ENCODE measurements at regions not wholly inside any gene's neighbourhood (a gene's known extent, or its start where the extent isn't known, plus 50 kb on each side); places are given as distances from the start of the nearest gene placed in this dataset.

GRCh38 chr4:177879851-177880250 lies 437.6 kb upstream of the AGA start:
- H3K27me3 ChIP-seq (ENCODE audit: insufficient read depth, low read length, poor library complexity) = peaks cover 7% of the 10 kb centered on the region
- no peak overlapping the region for H3K4me2 ChIP-seq (ENCODE audit: insufficient read depth, low read length)
- H3K79me2 ChIP-seq (ENCODE audit: insufficient read depth, low read length) = no peaks in the 10 kb centered on the region
- H3K36me3 ChIP-seq (ENCODE audit: insufficient read depth, low read length) = no peaks in the 10 kb centered on the region
- no peak overlapping the region for H3K27ac ChIP-seq (ENCODE audit: low read length)
- ATAC-seq (ENCODE audit: insufficient read depth, low read depth) = peak; percentile 44; the same call in 1 of the 3 replicates
- TF ChIP-seq EZH2 (IDR thresholded peaks at IDR 0.05; ENCODE audit: borderline replicate concordance, low read depth, low read length, severe bottlenecking) (no peak), CTCF (IDR thresholded peaks at IDR 0.05; ENCODE audit: borderline replicate concordance, extremely low read depth, low read length, poor library complexity, severe bottlenecking) (peak; percentile 45)
- H3K9me3 ChIP-seq (ENCODE audit: insufficient read depth, low read length, severe bottlenecking) = no peaks in the 10 kb centered on the region
- DNase-seq = peak; percentile 7
- H3K4me1 ChIP-seq (ENCODE audit: insufficient read depth, low read length) = no peaks in the 10 kb centered on the region
- no peaks in the 10 kb centered on the region for H4K20me1 ChIP-seq (ENCODE audit: insufficient read depth, low read length)
- H2AFZ ChIP-seq (ENCODE audit: low read depth, low read length) = no peak overlapping the region
- H3K4me3 ChIP-seq (ENCODE audit: low read depth in 1 of 2, low read length in 2 of 2) = no peak overlapping the region
- H3K9ac ChIP-seq (ENCODE audit: low read depth, low read length) = no peak overlapping the region

- TF ChIP-seq EZH2 (IDR thresholded peaks at IDR 0.05; ENCODE audit: borderline replicate concordance, low read depth, low read length, severe bottlenecking) (no peak), CTCF (IDR thresholded peaks at IDR 0.05; ENCODE audit: borderline replicate concordance, extremely low read depth, low read length, poor library complexity, severe bottlenecking) (no peak)
- H3K4me3 ChIP-seq (ENCODE audit: low read depth in 1 of 2, low read length in 2 of 2) = no peak overlapping the region
- H3K79me2 ChIP-seq (ENCODE audit: insufficient read depth, low read length) = no peaks in the 10 kb centered on the region
- no peak overlapping the region for H2AFZ ChIP-seq (ENCODE audit: low read depth, low read length)
- no peak for DNase-seq
- no peak overlapping the region for H3K9ac ChIP-seq (ENCODE audit: low read depth, low read length)
- no peaks in the 10 kb centered on the region for H4K20me1 ChIP-seq (ENCODE audit: insufficient read depth, low read length)
- no peaks in the 10 kb centered on the region for H3K4me1 ChIP-seq (ENCODE audit: insufficient read depth, low read length)
- H3K27ac ChIP-seq (ENCODE audit: low read length) = no peak overlapping the region
- H3K27me3 ChIP-seq (ENCODE audit: insufficient read depth, low read length, poor library complexity) = no peaks in the 10 kb centered on the region
- no peak overlapping the region for H3K4me2 ChIP-seq (ENCODE audit: insufficient read depth, low read length)
- no peaks in the 10 kb centered on the region for H3K36me3 ChIP-seq (ENCODE audit: insufficient read depth, low read length)
- no peaks in the 10 kb centered on the region for H3K9me3 ChIP-seq (ENCODE audit: insufficient read depth, low read length, severe bottlenecking)
- ATAC-seq (ENCODE audit: insufficient read depth, low read depth) = no peak
Measured at GRCh38 chr4:177895136-177895535, 452.9 kb upstream of the AGA start.

GRCh38 chr4:177901786-177902185 lies 459.5 kb upstream of the AGA start:
- ATAC-seq (ENCODE audit: insufficient read depth, low read depth) = no peak
- H3K79me2 ChIP-seq (ENCODE audit: insufficient read depth, low read length) = no peaks in the 10 kb centered on the region
- TF ChIP-seq CTCF (IDR thresholded peaks at IDR 0.05; ENCODE audit: borderline replicate concordance, extremely low read depth, low read length, poor library complexity, severe bottlenecking) = no peak
- TF ChIP-seq EZH2 (IDR thresholded peaks at IDR 0.05; ENCODE audit: borderline replicate concordance, low read depth, low read length, severe bottlenecking) = no peak
- no peak overlapping the region for H2AFZ ChIP-seq (ENCODE audit: low read depth, low read length)
- no peak overlapping the region for H3K4me3 ChIP-seq (ENCODE audit: low read depth in 1 of 2, low read length in 2 of 2)
- no peak overlapping the region for H3K27ac ChIP-seq (ENCODE audit: low read length)
- no peaks in the 10 kb centered on the region for H3K36me3 ChIP-seq (ENCODE audit: insufficient read depth, low read length)
- H3K9me3 ChIP-seq (ENCODE audit: insufficient read depth, low read length, severe bottlenecking) = no peaks in the 10 kb centered on the region
- H3K4me1 ChIP-seq (ENCODE audit: insufficient read depth, low read length) = no peaks in the 10 kb centered on the region
- no peaks in the 10 kb centered on the region for H4K20me1 ChIP-seq (ENCODE audit: insufficient read depth, low read length)
- no peak overlapping the region for H3K9ac ChIP-seq (ENCODE audit: low read depth, low read length)
- DNase-seq = no peak
- no peaks in the 10 kb centered on the region for H3K27me3 ChIP-seq (ENCODE audit: insufficient read depth, low read length, poor library complexity)
- no peak overlapping the region for H3K4me2 ChIP-seq (ENCODE audit: insufficient read depth, low read length)

- Histone ChIP-seq H3K9ac (ENCODE audit: low read depth, low read length) (no peak overlapping the region), H3K36me3 (ENCODE audit: insufficient read depth, low read length) (no peaks in the 10 kb centered on the region), H2AFZ (ENCODE audit: low read depth, low read length) (no peak overlapping the region), H3K4me2 (ENCODE audit: insufficient read depth, low read length) (no peak overlapping the region), H3K9me3 (ENCODE audit: insufficient read depth, low read length, severe bottlenecking) (no peaks in the 10 kb centered on the region), H3K79me2 (ENCODE audit: insufficient read depth, low read length) (no peaks in the 10 kb centered on the region), H3K27ac (ENCODE audit: low read length) (no peak overlapping the region), H3K4me3 (ENCODE audit: low read depth in 1 of 2, low read length in 2 of 2) (no peak overlapping the region), H3K27me3 (ENCODE audit: insufficient read depth, low read length, poor library complexity) (no peaks in the 10 kb centered on the region), H3K4me1 (ENCODE audit: insufficient read depth, low read length) (no peaks in the 10 kb centered on the region), H4K20me1 (ENCODE audit: insufficient read depth, low read length) (no peaks in the 10 kb centered on the region)
- no peak for TF ChIP-seq CTCF (IDR thresholded peaks at IDR 0.05; ENCODE audit: borderline replicate concordance, extremely low read depth, low read length, poor library complexity, severe bottlenecking)
- TF ChIP-seq EZH2 (IDR thresholded peaks at IDR 0.05; ENCODE audit: borderline replicate concordance, low read depth, low read length, severe bottlenecking) = no peak
- ATAC-seq (ENCODE audit: insufficient read depth, low read depth) (no peak), DNase-seq (no peak)
Measured at GRCh38 chr4:177902386-177902785, 460.1 kb upstream of the AGA start.
